Ovary (tissue), 3 donors: ENCODE measurements at regions not wholly inside any gene's neighbourhood (a gene's known extent, or its start where the extent isn't known, plus 50 kb on each side); places are given as distances from the start of the nearest gene placed in this dataset.

Source experiments
- CTCF ChIP-seq, 3 donors: fragments of 450-650 bp in 2 of 3; fragments of 200-600 bp in 1 of 3; IDR thresholded peaks; one replicate each; pipeline versions ENCODE4 v1.5.1 to v1.8.0; 2016 to 2022; ENCODE audit warnings: antibody characterized with exemption in 3 of 3, mild to moderate bottlenecking in 1 of 3
- EP300 ChIP-seq: sonication (generic); formaldehyde crosslinking; IDR thresholded peaks from one replicate; pipeline ENCODE4 v1.6.1; 2017; ENCODE audit warnings: antibody characterized with exemption
- donor health status: DM: no; HTN: no; CAD: no.

- TF ChIP-seq CTCF (IDR thresholded peaks at IDR 0.05) = no peak
- no peak for TF ChIP-seq EP300
Measured at GRCh38 chr20:50387218-50387995, 122.8 kb upstream of the PTPN1 start.
